NCI-H774 (cell line): ENCODE measurements at regions not wholly inside any gene's neighbourhood (a gene's known extent, or its start where the extent isn't known, plus 50 kb on each side); places are given as distances from the start of the nearest gene placed in this dataset.

Experiments used
- DNase-seq: peaks from one replicate; lab custom pipeline; 2025; lab: John Stamatoyannopoulos, UW

DNA sequence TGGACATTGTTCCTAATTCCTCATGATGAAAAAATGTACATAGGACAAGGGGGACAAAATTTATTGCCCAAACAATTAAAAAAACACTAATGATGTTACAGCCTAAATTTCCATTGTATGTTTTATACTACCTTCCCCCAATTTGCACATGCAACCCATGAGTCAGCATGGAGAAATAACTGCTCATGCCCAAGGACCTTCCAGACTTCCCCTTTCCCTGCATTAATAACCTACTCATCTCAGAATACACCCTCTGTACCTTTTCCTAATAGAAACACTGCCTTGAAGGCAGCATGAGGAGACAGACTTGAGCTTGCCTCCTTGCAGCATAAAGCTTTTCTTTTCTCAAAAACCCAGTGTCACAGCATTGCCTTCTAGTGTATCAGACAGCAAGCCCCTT is 2402.8 kb downstream of the TP53TG3F start:
- no peak for DNase-seq

DNA sequence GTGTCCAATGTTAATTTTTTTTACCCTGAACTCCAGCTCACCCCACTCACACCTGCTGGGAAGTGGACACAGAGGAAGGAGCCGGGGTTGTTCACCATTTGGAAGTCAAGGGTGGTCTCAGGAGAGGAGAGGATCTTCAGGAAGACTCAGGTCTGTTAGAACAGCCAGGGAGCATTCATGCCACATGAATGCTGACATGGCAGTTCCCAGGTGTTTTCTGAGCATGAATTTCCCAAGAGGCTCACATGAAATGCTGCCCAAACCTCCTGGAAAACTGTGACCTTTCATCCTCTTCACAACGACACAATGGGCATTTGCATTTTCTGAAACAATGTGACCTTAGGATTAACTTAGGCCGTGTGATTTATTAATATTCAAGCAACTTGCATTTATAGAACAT is 2409.2 kb downstream of the TP53TG3F start:
- no peak for DNase-seq

DNA sequence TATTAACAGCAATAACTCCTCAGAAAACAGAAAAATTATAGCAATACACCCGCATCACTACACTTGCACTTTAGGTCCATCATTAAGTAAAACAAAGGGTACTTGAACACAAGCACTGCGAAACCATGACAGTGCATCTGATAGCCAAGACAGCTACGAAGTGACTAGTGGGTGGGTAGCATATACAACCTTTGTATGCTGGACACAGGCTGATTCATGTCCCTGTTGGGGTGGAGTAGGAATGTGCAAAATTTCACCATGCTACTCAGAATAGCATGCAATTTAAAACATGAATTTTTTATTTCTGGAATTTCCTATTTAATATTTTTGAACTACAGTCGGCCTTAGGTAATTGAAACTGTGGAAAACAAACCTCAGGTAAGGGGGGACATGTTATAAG is 2414.1 kb downstream of the TP53TG3F start:
- no peak for DNase-seq

DNA sequence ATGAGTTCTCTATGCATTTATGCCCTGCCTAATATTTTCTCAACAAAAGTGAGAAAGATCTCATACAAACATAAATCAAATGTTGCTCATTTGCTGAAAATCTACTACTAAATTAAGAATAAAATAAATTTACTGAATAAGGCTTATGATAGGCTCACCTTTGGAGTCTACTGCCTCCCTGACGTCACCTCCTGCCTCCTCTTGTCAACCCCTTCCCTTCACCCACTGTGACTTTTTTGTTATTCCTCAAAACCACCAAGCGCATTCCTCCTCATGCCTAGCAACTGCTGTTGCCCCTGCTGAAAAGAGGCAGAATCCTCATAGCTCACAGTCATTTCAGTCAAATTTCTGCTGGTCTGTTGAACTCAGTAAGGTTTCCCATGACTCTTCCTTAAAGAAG is 2422.2 kb downstream of the TP53TG3F start:
- DNase-seq, result no peak

DNA sequence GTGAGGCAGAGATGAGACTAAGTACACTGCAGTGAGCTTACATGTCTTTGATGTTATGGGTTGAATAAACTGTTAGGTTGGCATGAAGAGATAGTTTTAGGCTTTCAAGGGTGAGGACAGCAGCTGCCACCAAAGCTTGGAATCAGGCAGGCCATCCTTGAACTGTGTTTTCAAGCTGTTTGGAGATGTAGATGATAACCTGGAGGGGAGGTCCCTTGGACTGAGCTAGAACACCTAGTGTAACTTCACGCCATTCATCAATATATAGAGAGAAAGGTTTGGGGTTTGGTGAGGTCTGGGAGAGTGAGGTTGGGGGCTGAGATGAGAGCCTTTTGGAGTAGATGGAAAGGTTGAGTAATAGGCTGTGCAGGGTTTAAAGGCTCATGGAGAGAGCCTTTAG is 2447.0 kb downstream of the TP53TG3F start:
- no peak for DNase-seq

DNA sequence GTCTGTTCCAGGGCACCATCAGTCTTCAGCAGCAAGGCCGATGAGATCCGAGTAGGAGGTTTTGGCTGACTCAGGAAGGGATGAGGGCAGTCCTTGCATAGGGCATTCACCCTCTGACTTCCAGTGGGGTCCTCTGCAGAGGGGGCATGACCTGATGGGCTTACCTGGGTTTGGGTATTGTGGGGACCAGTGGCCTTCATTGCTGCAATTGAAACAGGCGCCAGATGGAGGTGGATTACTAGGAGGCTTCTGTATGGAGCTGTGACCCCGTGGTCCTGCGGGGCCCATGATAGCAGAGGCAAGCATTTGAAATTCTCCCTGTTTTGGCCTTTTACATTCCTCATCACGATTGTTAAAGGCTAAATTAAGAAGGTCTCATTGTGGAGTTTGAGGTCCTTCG is 2448.7 kb downstream of the TP53TG3F start:
- no peak for DNase-seq

DNA sequence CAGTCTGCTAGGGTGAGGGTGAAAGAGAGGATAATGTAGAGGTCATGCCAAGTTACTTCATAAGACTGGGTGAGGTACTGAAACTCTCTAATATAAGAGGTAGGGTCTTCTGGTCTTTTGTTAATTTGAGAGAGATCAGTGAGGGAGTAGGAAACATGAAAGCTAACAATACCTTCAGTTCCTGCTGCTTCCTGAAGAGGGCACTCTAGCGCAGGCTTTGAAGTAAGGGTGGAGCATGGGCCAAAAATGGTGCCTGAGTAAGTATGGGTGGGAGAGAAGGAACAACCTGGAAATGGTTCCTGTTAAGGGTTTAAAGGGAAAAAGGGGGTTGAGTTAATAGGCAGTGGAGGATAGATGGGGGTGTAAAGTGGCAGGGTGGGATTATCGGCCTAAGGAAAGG is 2449.5 kb downstream of the TP53TG3F start:
- DNase-seq, result no peak

DNA sequence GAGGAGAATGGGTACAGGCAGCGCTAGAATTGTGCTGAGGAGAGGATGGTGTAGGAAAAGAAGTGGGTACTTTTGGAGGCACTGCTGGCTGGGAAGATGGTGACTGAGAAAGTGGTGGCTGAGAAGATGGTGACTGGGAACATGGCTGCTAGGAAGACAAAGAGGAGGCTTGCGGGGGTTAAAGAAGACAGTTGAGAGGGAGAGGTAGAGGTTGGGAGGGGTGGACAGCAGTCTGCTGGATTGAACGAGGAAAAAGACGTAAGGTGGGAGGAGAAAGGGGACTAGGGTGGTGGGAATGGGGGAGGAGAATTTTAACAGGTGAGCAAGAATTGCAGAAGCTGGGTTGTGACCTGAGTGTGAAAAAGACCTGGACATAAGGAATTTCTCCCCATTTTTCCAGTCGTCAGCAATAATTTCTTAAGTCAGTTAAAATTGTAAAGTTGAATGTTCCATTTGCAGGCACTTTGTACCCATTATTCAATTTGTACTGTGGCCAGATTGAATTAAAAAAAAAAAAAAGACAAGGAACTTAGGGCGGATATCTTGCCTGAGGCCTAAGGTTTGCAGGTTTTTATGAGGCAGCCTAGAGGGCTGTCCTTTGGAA is 2450.0 kb downstream of the TP53TG3F start:
- DNase-seq, result no peak

DNA sequence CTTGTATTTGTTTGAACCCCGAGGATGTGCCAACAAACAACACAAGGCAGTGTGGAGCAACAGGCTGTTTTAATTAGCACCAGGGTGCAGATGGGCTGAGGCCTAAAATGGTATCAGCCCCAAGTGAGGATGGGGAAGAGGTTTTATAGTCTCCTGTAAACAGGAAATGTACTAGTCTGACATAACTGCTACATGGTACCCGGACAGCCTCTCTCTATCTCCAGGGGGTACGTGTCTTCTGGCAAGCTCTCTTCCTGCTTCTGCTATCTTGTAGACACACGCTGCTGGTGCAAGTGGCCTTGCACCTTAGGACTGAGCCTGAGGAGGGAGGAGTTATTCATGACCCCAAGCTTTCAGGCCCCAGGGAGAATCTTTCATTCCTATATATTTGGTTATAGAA is 2451.0 kb downstream of the TP53TG3F start:
- no peak for DNase-seq

DNA sequence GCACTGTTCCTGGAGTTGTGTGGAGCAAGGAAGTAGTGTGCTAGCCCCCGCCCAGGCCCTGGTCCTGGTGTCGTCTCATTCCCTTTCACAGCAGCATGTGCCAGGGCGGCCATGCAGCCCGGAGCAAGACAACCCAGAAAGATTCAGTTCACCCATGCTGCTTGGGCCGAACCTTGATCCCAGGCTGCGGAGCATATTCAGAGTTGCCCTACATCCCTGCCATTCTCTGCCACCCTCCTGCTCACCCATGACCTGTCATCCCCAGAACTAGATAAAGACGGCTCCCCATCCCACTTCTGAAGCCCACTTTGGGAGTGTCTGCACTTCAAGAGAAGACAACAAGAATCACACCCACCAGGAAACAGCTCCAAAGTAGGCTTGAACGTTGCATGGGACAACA is 2452.5 kb downstream of the TP53TG3F start:
- no peak for DNase-seq

DNA sequence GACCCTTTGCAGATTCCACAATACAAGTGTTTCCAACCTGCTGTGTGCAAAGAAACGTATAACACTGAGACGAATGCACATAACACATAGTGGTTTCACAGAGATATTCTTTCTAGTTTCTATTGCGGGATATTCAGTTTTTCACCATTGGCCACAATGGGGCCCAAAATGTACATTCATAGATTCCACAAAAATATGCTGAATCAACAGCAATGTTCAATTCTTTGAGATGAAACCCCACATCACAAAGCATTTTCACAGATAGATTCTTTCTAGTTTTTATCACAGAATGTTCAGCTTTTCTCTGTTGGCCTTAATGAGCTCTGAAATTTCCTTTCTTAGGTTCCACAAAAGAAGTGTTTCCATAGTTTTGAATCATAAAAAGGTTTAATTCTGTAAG is 2472.3 kb downstream of the TP53TG3F start:
- no peak for DNase-seq
